Body of pancreas (tissue), 4 donors: ENCODE measurements at regions not wholly inside any gene's neighbourhood (a gene's known extent, or its start where the extent isn't known, plus 50 kb on each side); places are given as distances from the start of the nearest gene placed in this dataset.

ENCODE experiments used
- CTCF ChIP-seq, 7 experiments: fragments of 450-650 bp in 4 of 7; fragments of 200-600 bp in 3 of 7; sonication (generic) in 3 of 7; IDR thresholded peaks; one replicate each; pipeline ENCODE4 v1.5.1; 2016 to 2019; ENCODE audit warnings: antibody characterized with exemption in 7 of 7
- POLR2A ChIP-seq, 3 donors: fragments of 450-650 bp; IDR thresholded peaks; one replicate each; pipeline ENCODE4 v1.6.1; 2016; ENCODE audit warnings: antibody characterized with exemption in 3 of 3, mild to moderate bottlenecking in 2 of 3

GRCh38 chr5:107216587-107216986 lies 454.1 kb downstream of the EFNA5 start:
- TF ChIP-seq CTCF (IDR thresholded peaks at IDR 0.05) = no peak
- no peak for TF ChIP-seq POLR2A (IDR thresholded peaks at IDR 0.05)
